KMS-11 (cell line): ENCODE measurements at regions not wholly inside any gene's neighbourhood (a gene's known extent, or its start where the extent isn't known, plus 50 kb on each side); places are given as distances from the start of the nearest gene placed in this dataset.

ENCODE experiments used
- H2AFZ ChIP-seq: fragments of 200-600 bp; sonication (generic); 2 replicates; pipeline ENCODE4 v1.6.1; 2016; ENCODE audit warnings: antibody characterized with exemption, mixed run types, low read depth
- H3K27ac ChIP-seq: fragments of 200-600 bp; sonication (generic); 2 replicates; pipeline ENCODE4 v1.6.1; 2016; ENCODE audit warnings: mild to moderate bottlenecking, mixed run types
- H3K27me3 ChIP-seq: fragments of 200-600 bp; sonication (generic); 2 replicates; pipeline ENCODE4 v1.6.1; 2017; ENCODE audit warnings: mild to moderate bottlenecking, low read depth, mixed run types, moderate library complexity; ENCODE audit not compliant: insufficient read depth
- H3K36me3 ChIP-seq: fragments of 200-600 bp; sonication (generic); 2 replicates; pipeline ENCODE4 v1.6.1; 2017; ENCODE audit warnings: mild to moderate bottlenecking, mixed run types; ENCODE audit not compliant: insufficient read depth
- H3K4me1 ChIP-seq: fragments of 200-600 bp; sonication (generic); 2 replicates; pipeline ENCODE4 v1.6.1; 2016; ENCODE audit warnings: mild to moderate bottlenecking, low read depth, mixed run types; ENCODE audit not compliant: poor library complexity, severe bottlenecking
- H3K4me2 ChIP-seq: fragments of 200-600 bp; sonication (generic); 2 replicates; pipeline ENCODE4 v1.7.0; 2016; ENCODE audit warnings: mild to moderate bottlenecking, mixed run types
- H3K4me3 ChIP-seq: fragments of 200-600 bp; sonication (generic); IDR thresholded peaks from 2 replicates; pipeline ENCODE4 v1.6.1; 2017; ENCODE audit warnings: low read depth, low read length, mixed read lengths; ENCODE audit not compliant: insufficient read depth
- H3K79me2 ChIP-seq: fragments of 200-600 bp; sonication (generic); 2 replicates; pipeline ENCODE4 v1.6.1; 2016; ENCODE audit warnings: low read depth, mixed run types; ENCODE audit not compliant: insufficient read depth
- H3K9ac ChIP-seq: fragments of 200-600 bp; sonication (generic); 2 replicates; pipeline ENCODE4 v1.6.1; 2016; ENCODE audit warnings: mild to moderate bottlenecking, mixed run types
- H4K20me1 ChIP-seq: fragments of 200-600 bp; sonication (generic); 2 replicates; pipeline ENCODE4 v1.6.1; 2016; ENCODE audit warnings: mild to moderate bottlenecking, mixed run types; ENCODE audit not compliant: insufficient read depth
- TF ChIP-seq, protein P1 (sequence below): fragments of 200-600 bp; sonication (generic); conservative IDR thresholded peaks from 2 replicates; pipeline ENCODE4 v1.6.1; 2017; ENCODE audit warnings: low read depth, mild to moderate bottlenecking, antibody characterized with exemption, low read length, moderate library complexity, mixed read lengths

DNA sequence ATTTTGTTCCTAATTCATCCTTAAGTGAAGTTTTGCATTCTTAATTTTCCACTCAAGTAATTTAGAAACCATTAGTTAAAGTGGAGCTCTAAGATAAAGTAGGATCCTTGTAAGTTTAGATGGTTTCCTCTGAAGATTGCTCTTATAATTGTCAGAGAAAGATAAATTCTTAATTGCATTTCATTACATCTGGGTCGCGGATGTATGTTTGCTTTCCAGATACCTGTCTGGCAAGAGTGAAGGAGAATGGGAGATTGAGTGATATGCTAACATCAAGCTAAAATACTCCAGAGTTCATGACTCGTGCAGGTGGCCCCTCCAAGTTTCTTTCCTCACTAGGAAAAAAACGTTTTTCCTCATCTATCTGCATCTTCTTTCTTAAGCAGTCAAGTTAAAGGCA is 361.8 kb downstream of the DOK5 start:
- H3K79me2 ChIP-seq: no peaks in the 10 kb centered on the region
- no peak overlapping the region for H3K4me3 ChIP-seq
- no peaks in the 10 kb centered on the region for H3K27me3 ChIP-seq
- H4K20me1 ChIP-seq: no peaks in the 10 kb centered on the region
- H3K36me3 ChIP-seq: no peaks in the 10 kb centered on the region
- H3K4me1 ChIP-seq: no peaks in the 10 kb centered on the region
- no peak overlapping the region for H3K4me2 ChIP-seq
- no peak overlapping the region for H3K27ac ChIP-seq
- no peak overlapping the region for H2AFZ ChIP-seq
- H3K9ac ChIP-seq: no peak overlapping the region
- TF ChIP-seq, protein P1, sequence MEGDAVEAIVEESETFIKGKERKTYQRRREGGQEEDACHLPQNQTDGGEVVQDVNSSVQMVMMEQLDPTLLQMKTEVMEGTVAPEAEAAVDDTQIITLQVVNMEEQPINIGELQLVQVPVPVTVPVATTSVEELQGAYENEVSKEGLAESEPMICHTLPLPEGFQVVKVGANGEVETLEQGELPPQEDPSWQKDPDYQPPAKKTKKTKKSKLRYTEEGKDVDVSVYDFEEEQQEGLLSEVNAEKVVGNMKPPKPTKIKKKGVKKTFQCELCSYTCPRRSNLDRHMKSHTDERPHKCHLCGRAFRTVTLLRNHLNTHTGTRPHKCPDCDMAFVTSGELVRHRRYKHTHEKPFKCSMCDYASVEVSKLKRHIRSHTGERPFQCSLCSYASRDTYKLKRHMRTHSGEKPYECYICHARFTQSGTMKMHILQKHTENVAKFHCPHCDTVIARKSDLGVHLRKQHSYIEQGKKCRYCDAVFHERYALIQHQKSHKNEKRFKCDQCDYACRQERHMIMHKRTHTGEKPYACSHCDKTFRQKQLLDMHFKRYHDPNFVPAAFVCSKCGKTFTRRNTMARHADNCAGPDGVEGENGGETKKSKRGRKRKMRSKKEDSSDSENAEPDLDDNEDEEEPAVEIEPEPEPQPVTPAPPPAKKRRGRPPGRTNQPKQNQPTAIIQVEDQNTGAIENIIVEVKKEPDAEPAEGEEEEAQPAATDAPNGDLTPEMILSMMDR: no peak

DNA sequence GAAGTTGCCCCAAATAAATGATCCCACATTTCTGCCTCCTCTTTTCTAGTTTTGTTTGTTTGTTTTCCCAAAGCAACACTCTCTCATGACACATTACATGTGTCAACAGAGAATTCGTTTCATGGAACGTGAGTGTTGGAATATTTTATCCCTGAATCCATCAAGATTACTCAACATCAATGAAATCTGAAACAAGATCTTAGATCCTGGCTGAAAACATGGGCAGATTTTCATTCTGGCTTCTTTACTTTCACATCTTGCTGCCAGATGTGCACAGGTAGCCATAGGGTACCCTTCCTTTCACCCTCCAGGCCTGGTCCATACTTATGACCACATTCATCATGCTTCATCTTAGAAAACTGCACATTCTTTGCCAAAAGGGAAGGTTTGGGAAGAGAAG is 347.0 kb downstream of the DOK5 start:
- TF ChIP-seq, protein P1: no peak
- no peaks in the 10 kb centered on the region for H3K4me1 ChIP-seq
- no peak overlapping the region for H3K4me2 ChIP-seq
- no peaks in the 10 kb centered on the region for H3K36me3 ChIP-seq
- H3K27ac ChIP-seq: no peak overlapping the region
- no peaks in the 10 kb centered on the region for H3K27me3 ChIP-seq
- H3K9ac ChIP-seq: no peak overlapping the region
- H3K4me3 ChIP-seq: no peak overlapping the region
- no peak overlapping the region for H2AFZ ChIP-seq
- H4K20me1 ChIP-seq: no peaks in the 10 kb centered on the region
- no peaks in the 10 kb centered on the region for H3K79me2 ChIP-seq

DNA sequence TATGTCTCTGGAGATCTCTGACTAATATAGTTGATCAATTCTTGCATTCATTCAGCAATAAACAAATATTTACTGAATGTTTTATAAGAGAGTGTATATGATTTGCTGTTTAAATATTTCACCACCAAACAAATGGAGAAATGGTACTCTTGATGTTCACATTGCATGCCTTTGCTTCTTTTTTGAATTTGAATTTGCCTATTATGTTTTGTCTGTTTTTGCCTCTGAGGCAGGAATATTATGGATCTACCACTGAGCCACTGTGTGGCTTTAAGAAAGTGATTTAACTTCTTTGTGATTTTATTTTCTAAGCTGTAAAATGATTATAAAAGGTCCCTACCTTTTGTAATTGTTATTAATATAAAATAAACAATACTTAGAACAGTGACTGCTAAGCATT is 345.0 kb downstream of the DOK5 start:
- Histone ChIP-seq H4K20me1 (no peaks in the 10 kb centered on the region), H3K36me3 (no peaks in the 10 kb centered on the region), H3K27ac (no peak overlapping the region), H2AFZ (no peak overlapping the region), H3K9ac (no peak overlapping the region), H3K4me2 (no peak overlapping the region), H3K79me2 (no peaks in the 10 kb centered on the region), H3K4me3 (no peak overlapping the region), H3K27me3 (no peaks in the 10 kb centered on the region), H3K4me1 (no peaks in the 10 kb centered on the region)
- TF ChIP-seq, protein P1: no peak

DNA sequence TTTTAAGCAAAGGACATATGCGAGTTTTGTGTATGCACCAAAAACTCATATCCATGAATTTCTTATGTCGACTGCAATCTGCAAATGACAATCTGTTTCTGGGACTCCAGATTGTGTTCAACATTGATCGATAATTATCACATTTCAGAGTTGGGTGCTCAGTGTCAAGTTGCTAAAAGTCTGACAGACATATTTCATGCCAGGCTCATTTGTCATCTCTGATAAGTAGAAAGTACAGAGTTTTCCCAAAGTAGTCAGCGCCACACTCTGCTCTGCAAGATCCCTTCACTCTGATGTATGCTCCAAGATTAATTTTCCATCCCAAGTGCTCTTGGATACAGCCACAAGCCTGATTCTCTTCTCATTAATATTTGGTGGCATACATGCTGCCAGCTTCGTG is 331.1 kb downstream of the DOK5 start:
- H3K27ac ChIP-seq: no peak overlapping the region
- H2AFZ ChIP-seq: no peak overlapping the region
- H3K79me2 ChIP-seq: no peaks in the 10 kb centered on the region
- no peak overlapping the region for H3K9ac ChIP-seq
- TF ChIP-seq, protein P1: no peak
- H3K4me1 ChIP-seq: no peaks in the 10 kb centered on the region
- H3K4me2 ChIP-seq: no peak overlapping the region
- H4K20me1 ChIP-seq: no peaks in the 10 kb centered on the region
- no peak overlapping the region for H3K4me3 ChIP-seq
- H3K27me3 ChIP-seq: no peaks in the 10 kb centered on the region
- H3K36me3 ChIP-seq: no peaks in the 10 kb centered on the region
